GM23248 (cell line): ENCODE measurements at regions not wholly inside any gene's neighbourhood (a gene's known extent, or its start where the extent isn't known, plus 50 kb on each side); places are given as distances from the start of the nearest gene placed in this dataset.

Experiments used
- DNase-seq: peaks from one replicate; pipeline ENCODE4 v3.0.0-alpha.2; 2015
- H2AFZ ChIP-seq: fragments of 200-600 bp; sonication (generic); 2 replicates; pipeline ENCODE4 v1.6.1; 2016; ENCODE audit warnings: antibody characterized with exemption
- H3F3A ChIP-seq: fragments of 200-600 bp; sonication (generic); 2 replicates; pipeline ENCODE4 v1.6.1; 2016; ENCODE audit warnings: mild to moderate bottlenecking, antibody characterized with exemption, mixed run types; ENCODE audit not compliant: insufficient read depth
- H3K27ac ChIP-seq: fragments of 200-600 bp; sonication (generic); 2 replicates; pipeline ENCODE4 v1.5.1; 2016; ENCODE audit warnings: mild to moderate bottlenecking
- H3K27me3 ChIP-seq: fragments of 200-600 bp; sonication (generic); replicated peaks from 2 replicates; pipeline ENCODE4 v1.6.1; 2016; ENCODE audit warnings: mild to moderate bottlenecking; ENCODE audit not compliant: insufficient read depth
- H3K36me3 ChIP-seq: fragments of 200-600 bp; sonication (generic); 2 replicates; pipeline ENCODE4 v1.6.1; 2016; ENCODE audit warnings: low read depth, mild to moderate bottlenecking
- H3K4me1 ChIP-seq: fragments of 200-600 bp; sonication (generic); 2 replicates; pipeline ENCODE4 v1.6.1; 2016; ENCODE audit warnings: mild to moderate bottlenecking; ENCODE audit not compliant: insufficient read depth
- H3K4me2 ChIP-seq: fragments of 200-600 bp; sonication (generic); one replicate; pipeline ENCODE4 v1.6.1; 2016; ENCODE audit warnings: mild to moderate bottlenecking; ENCODE audit not compliant: unreplicated experiment
- H3K4me3 ChIP-seq: fragments of 200-600 bp; sonication (generic); 2 replicates; pipeline ENCODE4 v1.5.1; 2016; ENCODE audit warnings: mild to moderate bottlenecking
- H3K79me2 ChIP-seq: fragments of 200-600 bp; sonication (generic); 2 replicates; pipeline ENCODE4 v1.6.1; 2016; ENCODE audit warnings: mild to moderate bottlenecking; ENCODE audit not compliant: insufficient read depth
- H3K9ac ChIP-seq: fragments of 200-600 bp; sonication (generic); 2 replicates; pipeline ENCODE4 v1.6.1; 2016; ENCODE audit warnings: mild to moderate bottlenecking
- H3K9me2 ChIP-seq: fragments of 200-600 bp; sonication (generic); 2 replicates; pipeline ENCODE4 v1.6.1; 2016; ENCODE audit warnings: mixed run types, mild to moderate bottlenecking, moderate library complexity; ENCODE audit not compliant: insufficient read depth
- H3K9me3 ChIP-seq: fragments of 200-600 bp; sonication (generic); one replicate; pipeline ENCODE4 v1.6.1; 2017; ENCODE audit warnings: low read depth
- H4K20me1 ChIP-seq: fragments of 200-600 bp; sonication (generic); 2 replicates; pipeline ENCODE4 v1.6.0; 2016; ENCODE audit not compliant: insufficient read depth
- EZH2 ChIP-seq: fragments of 200-600 bp; sonication (generic); IDR thresholded peaks from 2 replicates; pipeline ENCODE4 v1.6.1; 2018; ENCODE audit warnings: antibody characterized with exemption, mild to moderate bottlenecking; ENCODE audit not compliant: insufficient read depth, poor library complexity, severe bottlenecking
- EZH2phosphoT487 ChIP-seq: fragments of 200-600 bp; sonication (generic); IDR thresholded peaks from 2 replicates; pipeline ENCODE4 v1.6.1; 2018; ENCODE audit warnings: antibody characterized with exemption, moderate library complexity, mild to moderate bottlenecking, low read depth; ENCODE audit not compliant: insufficient read depth
- WGBS, 2 experiments: methylation state at CpG; one replicate each; pipeline ENCODE4 v1.1.6; 2015 to 2017; ENCODE audit warnings: low lambda C conversion rate in 2 of 2, low coverage in 1 of 2; ENCODE audit errors: missing lambda C conversion rate in 2 of 2; 5-methylcytosine and 5-hydroxymethylcytosine counted together
- in situ Hi-C: fragments of 300-500 bp; cut with MboI; formaldehyde crosslinking; loops from 2 replicates; pipeline ENCODE4 v1.15.0; 2020

GRCh38 chr6:92216717-92217116, 1202.6 kb downstream of the EPHA7 start:
- Histone ChIP-seq H3K9ac (no peak overlapping the region), H3K27me3 (no peaks in the 10 kb centered on the region), H3K9me3 (no peaks in the 10 kb centered on the region), H3K4me2 (no peak overlapping the region), H3K27ac (no peak overlapping the region), H2AFZ (no peak overlapping the region), H3K79me2 (no peaks in the 10 kb centered on the region), H3K4me3 (no peak overlapping the region), H3K9me2 (no peaks in the 10 kb centered on the region), H3F3A (no peaks in the 10 kb centered on the region), H4K20me1 (no peaks in the 10 kb centered on the region), H3K36me3 (no peaks in the 10 kb centered on the region), H3K4me1 (no peaks in the 10 kb centered on the region)
- WGBS, 2 experiments = 8 to 11% methylated on average over 1 of the region's 1 CpG
- in situ Hi-C loops = no loop called here
- no peak for DNase-seq
- no peak for TF ChIP-seq EZH2

- no peak overlapping the region for H3K9ac ChIP-seq
- H3K9me2 ChIP-seq = no peaks in the 10 kb centered on the region
- H3K27me3 ChIP-seq = no peaks in the 10 kb centered on the region
- no peak overlapping the region for H3K4me3 ChIP-seq
- no peaks in the 10 kb centered on the region for H3F3A ChIP-seq
- H3K4me1 ChIP-seq = no peaks in the 10 kb centered on the region
- no peak for DNase-seq
- no peaks in the 10 kb centered on the region for H3K79me2 ChIP-seq
- no peak overlapping the region for H3K27ac ChIP-seq
- in situ Hi-C loops = no loop called here
- H3K9me3 ChIP-seq = no peaks in the 10 kb centered on the region
- TF ChIP-seq EZH2phosphoT487 = no peak
- TF ChIP-seq EZH2 = no peak
- H2AFZ ChIP-seq = no peak overlapping the region
- no peak overlapping the region for H3K4me2 ChIP-seq
- H3K36me3 ChIP-seq = no peaks in the 10 kb centered on the region
- no peaks in the 10 kb centered on the region for H4K20me1 ChIP-seq
These were observed 1217.7 kb downstream of the EPHA7 start for GRCh38 chr6:92201618-92202017.

GRCh38 chr6:92196325-92196724, 1223.0 kb downstream of the EPHA7 start:
- H4K20me1 ChIP-seq = no peaks in the 10 kb centered on the region
- no peaks in the 10 kb centered on the region for H3K36me3 ChIP-seq
- no peak overlapping the region for H3K27ac ChIP-seq
- no peak overlapping the region for H3K4me2 ChIP-seq
- H3K9me2 ChIP-seq = no peaks in the 10 kb centered on the region
- H3K9ac ChIP-seq = no peak overlapping the region
- H3K27me3 ChIP-seq = no peaks in the 10 kb centered on the region
- no peak overlapping the region for H3K4me3 ChIP-seq
- no peaks in the 10 kb centered on the region for H3K4me1 ChIP-seq
- H3K79me2 ChIP-seq = no peaks in the 10 kb centered on the region
- H3K9me3 ChIP-seq = no peaks in the 10 kb centered on the region
- in situ Hi-C loops = no loop called here
- no peak overlapping the region for H2AFZ ChIP-seq
- 0 to 5% methylated on average over 2 of the region's 2 CpGs for WGBS, 2 experiments
- H3F3A ChIP-seq = no peaks in the 10 kb centered on the region
- TF ChIP-seq EZH2phosphoT487 = no peak
- no peak for TF ChIP-seq EZH2
- DNase-seq = no peak

GRCh38 chr6:92195796-92196195, 1223.6 kb downstream of the EPHA7 start:
- Histone ChIP-seq H2AFZ (no peak overlapping the region), H3K27ac (no peak overlapping the region), H3K36me3 (no peaks in the 10 kb centered on the region), H3K4me1 (no peaks in the 10 kb centered on the region), H3K79me2 (no peaks in the 10 kb centered on the region), H4K20me1 (no peaks in the 10 kb centered on the region), H3K27me3 (no peaks in the 10 kb centered on the region), H3K4me3 (no peak overlapping the region), H3K4me2 (no peak overlapping the region), H3K9me3 (no peaks in the 10 kb centered on the region), H3F3A (no peaks in the 10 kb centered on the region), H3K9me2 (no peaks in the 10 kb centered on the region), H3K9ac (no peak overlapping the region)
- DNase-seq = no peak
- TF ChIP-seq EZH2phosphoT487 (no peak), EZH2 (no peak)
- in situ Hi-C loops = no loop called here
- WGBS, 2 experiments = 20 to 30% methylated on average over 5 of the region's 5 CpGs

DNA sequence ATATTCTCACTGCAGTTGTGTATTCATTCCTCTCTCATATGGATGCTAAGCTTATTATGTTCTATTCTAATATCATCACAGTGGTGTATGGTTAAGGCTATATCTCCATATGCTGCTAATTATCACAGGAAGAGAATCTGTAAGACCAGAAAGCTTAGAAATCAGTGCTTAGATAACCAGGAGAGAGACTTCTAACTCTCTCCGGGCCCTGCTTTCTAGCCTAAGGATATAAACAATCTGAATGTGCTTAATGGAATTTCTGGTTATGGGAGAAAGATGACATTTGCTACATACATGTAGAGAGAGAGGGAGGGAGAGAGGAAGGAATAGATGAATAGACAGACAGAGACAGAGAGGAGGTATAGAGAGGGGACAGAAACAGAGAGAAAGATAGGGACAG, 1231.3 kb downstream of the EPHA7 start:
- no peak for DNase-seq
- TF ChIP-seq EZH2phosphoT487 (no peak), EZH2 (no peak)
- 15 to 25% methylated on average over 1 of the region's 1 CpG for WGBS, 2 experiments
- no peak overlapping the region for H3K4me2 ChIP-seq
- H4K20me1 ChIP-seq = no peaks in the 10 kb centered on the region
- H2AFZ ChIP-seq = no peak overlapping the region
- H3K4me1 ChIP-seq = no peaks in the 10 kb centered on the region
- H3K27me3 ChIP-seq = no peaks in the 10 kb centered on the region
- H3K9me3 ChIP-seq = peaks cover 5% of the 10 kb centered on the region
- no peak overlapping the region for H3K27ac ChIP-seq
- H3K36me3 ChIP-seq = no peaks in the 10 kb centered on the region
- no peak overlapping the region for H3K4me3 ChIP-seq
- in situ Hi-C loops = no loop called here
- no peaks in the 10 kb centered on the region; the same call in 1 of the 2 replicates for H3K9me2 ChIP-seq
- no peaks in the 10 kb centered on the region for H3K79me2 ChIP-seq
- no peaks in the 10 kb centered on the region for H3F3A ChIP-seq
- H3K9ac ChIP-seq = no peak overlapping the region
